NCI-H2081 (cell line): ENCODE measurements at regions not wholly inside any gene's neighbourhood (a gene's known extent, or its start where the extent isn't known, plus 50 kb on each side); places are given as distances from the start of the nearest gene placed in this dataset.
"Not testable (repeated sequence)": the region's sequence is repeated elsewhere in the genome, so short reads cannot be mapped to it uniquely, and the experiment has no call there.

Experiments used
- DNase-seq, 2 experiments: peaks; one replicate each; lab custom pipeline; 2025; lab: John Stamatoyannopoulos, UW

DNA sequence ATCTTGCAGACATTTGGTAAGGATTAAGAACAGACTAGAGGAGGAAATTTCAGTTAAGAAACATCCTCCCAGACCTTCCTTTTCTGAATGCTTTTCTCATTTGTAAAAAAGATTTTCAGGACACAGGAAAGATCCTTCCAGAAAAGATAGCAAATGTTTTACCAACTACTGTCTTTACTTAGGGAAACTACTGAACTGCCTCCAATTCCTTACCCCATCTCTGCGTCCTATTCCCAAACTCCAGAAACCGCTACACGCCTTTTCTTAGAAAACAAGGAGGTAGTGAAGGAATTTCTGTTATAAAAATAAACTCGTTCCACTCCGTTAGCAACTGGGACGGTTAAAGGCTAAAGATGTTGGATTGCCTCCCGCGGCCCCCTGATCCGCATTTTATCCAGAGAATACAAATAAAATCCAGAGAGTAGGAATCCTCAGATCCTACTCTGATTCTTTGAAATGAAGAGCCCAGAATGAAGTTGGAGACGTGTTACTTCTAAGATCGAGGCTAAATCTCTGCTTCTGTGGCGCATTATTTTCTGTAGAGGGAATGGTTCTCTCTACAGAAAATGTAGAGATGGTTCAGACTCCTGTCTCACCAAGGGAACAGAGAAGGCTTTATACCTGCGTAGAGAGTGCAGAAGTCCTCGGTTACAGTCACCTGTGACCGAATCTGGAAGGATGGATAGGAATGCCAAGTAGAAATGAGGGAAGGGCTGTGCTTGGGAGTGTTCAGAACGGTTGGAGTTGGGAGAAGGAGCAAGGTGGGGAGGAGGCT is 133.0 kb downstream of the GPX5 start:
- no peak for DNase-seq

DNA sequence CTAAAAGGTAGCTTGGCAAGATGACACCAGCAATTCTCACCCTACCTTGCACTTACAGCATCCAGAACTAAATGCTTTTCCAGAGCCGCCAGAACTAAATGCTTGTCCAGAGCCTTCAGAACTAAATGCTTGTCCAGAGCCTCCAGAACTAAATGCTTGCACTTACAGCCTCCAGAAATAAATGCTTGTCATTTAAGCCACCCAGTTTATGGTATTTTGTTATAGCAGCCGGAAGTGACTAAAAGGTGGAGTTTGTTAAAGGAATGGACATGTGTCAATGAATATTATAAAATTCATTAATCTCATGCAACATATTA is 133.5 kb downstream of the GPX5 start:
- no peak for DNase-seq

GRCh38 chr6:28661097-28661713 is 135.5 kb downstream of the GPX5 start:
- no peak for DNase-seq

DNA sequence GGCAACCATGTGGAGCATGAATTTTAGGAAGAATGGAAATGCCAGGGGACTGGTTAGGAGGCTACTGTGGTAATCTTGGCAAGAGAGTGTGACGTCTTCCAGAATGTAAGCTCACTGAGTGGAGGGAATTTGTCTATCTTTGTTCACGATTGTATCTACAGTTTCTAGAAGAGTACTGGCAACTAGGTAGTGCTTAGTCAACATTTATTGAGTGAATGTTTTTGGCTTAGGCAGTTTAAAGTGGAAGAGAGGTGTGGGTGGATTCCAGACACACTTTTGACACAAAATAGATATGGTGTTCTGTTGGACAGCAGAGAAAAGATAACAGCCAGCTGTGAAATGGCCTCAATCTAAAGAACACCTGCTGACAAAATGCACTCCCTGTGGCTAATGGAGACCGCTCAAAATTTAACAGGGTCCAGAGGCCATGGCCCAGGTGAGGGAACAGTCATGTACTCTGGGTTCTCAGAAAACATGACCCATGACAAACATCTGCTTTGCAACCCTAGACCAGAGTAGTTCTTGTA is 139.3 kb downstream of the GPX5 start:
- no peak for DNase-seq

GRCh38 chr6:28673417-28673786 is 147.7 kb downstream of the GPX5 start:
- DNase-seq: no peak

DNA sequence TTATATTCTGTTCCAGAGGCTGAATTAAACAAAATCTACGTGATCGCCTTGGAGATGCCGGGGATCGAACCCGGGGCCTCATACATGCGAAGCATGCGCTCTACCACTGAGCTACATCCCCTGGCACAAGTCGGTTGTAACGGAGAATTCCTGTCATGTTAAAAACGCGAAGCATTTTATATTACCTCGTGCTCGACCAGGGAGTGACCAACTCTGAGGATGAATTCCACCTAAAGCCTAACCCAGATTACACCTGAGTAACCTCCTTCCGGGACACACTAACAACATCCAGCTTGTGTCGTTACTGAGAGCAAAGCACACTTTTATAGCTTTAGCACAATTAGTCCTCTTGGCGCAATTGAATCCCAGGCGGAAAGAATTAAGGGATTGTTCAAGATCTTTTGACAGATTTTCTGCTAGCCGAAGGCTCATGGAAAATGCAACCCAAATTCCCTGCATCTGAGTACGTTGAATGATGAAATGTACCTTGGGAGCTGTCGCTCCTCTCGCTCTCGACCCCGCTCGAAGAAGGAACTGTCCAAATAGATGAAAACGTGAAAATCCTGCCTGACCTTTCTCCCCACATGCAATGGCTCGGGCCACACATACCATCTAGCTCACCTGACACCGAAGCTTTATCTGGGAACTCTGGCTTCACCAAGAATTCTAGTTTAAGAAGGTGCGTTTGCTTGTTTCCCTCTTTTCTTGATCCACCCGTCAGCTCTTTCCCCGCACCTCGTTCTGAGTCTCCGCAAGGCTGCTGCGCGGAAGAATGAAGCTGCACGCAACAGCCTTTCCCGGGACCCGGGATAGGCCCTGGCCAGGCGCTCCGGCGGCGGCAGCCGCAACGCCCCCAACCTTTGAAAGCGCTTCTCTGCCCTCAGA is 148.3 kb downstream of the GPX5 start:
- DNase-seq: peak; percentile 69 to 81

DNA sequence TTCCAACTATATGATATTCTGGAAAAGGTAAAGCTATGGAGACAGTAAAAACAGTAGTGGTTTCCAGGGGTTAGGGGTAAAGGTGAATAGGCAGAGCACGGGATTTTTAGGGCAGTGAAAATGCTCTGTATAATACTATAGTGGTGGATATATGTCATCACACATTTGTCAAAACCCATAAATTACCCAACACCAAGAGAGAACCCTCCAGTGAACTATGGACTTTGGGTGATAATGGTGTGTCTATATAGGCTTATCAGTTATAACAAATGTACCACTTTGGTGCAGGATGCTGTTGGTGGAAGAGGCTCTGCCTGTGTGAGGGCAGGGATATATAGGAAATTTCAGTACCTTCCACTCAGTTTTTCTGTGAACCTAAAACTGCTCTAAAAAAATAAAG is 149.9 kb downstream of the GPX5 start:
- DNase-seq: no peak

DNA sequence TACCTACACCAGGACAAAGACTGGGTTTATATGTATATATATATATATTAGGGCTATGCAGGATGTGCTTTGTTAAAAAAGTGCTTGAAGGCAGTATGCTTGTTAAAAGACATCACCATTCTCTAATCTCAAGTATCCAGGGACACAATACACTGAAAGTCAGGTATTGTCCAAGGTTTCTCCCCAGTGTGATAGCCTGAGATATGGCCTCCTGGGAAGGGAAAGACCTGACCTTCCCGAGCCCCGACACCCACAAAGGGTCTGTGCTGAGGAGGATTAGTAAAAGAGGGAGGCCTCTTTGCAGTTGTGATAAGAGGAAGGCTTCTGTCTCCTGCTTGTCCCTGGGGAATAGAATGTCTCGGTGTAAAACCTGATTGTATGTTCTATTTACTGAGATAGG is 156.9 kb downstream of the GPX5 start:
- no peak for DNase-seq

- DNase-seq: not testable (repeated sequence)
Measured at GRCh38 chr6:28682956-28683685, 157.4 kb downstream of the GPX5 start.

DNA sequence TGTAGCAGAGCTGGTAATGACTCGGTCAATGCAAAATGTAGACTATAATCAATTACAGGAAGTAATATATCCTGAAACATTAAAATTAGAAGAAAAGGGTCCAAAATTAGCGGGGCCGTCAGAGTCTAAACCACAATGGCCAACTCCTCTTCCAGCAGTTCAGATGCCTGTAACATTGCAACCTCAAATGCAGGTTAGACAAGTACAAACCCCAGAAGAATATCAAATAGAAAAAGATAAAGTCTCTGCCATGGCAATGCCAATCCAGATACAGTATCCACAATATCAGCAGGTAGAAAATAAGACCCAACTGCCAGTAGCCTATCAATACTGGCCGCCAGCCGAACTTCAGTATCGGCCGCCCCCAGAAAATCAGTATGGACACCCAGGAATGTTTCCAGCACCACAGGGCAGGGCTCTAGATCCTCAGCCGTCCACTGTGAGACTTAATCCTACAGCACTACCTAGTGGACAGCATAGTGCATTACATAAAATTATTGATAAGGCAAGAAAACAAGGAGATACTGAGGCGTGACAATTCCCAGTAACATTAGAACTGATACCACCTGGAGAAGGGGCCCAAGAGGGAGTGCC is 158.4 kb downstream of the GPX5 start:
- DNase-seq: peak; percentile 19 to 57

DNA sequence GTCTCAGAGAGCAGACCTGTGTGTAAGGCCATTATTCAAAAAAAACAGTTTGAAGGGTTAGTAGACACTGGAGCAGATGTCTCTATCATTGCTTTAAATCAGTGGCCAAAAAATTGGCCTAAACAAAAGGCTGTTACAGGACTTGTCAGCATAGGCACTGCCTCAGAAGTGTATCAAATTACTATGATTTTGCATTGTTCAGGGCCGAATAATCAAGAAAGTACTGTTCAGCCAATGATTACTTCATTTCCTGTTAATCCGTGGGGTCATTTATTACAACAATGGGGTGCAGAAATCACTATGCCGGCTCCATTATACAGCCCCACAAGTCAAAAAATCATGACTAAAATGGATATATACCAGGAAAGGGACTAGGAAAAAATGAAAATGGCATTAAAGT is 160.3 kb downstream of the GPX5 start:
- DNase-seq: peak in 1 of 2 experiments; percentile 26

DNA sequence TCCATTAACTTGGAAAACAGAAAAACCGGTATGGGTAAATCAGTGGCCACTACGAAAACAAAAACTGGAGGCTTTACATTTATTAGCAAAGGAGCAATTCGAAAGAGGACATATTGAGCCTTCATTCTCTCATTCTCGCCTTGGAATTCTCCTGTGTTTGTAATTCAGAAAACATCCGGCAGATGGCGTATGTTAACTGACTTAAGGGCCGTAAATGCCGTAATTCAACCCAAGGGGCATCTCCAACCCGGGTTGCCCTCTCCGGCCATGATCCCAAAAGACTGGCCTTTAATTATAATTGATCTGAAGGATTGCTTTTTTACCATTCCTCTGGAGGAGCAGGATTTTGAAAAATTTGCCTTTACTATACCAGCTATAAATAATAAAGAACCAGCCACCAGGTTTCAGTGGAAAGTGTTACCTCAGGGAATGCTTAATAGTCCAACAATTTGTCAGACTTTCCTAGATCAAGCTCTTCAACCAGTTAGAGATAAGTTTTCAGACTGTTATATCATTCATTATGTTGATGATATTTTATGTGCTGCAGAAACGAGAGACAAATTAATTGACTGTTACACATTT is 160.9 kb downstream of the GPX5 start:
- DNase-seq: peak; percentile 60 to 71

GRCh38 chr6:28687309-28687981 is 161.8 kb downstream of the GPX5 start:
- DNase-seq: not testable (repeated sequence)

- not testable (repeated sequence) for DNase-seq
Measured at GRCh38 chr6:28691991-28692390, 166.3 kb downstream of the GPX5 start.

DNA sequence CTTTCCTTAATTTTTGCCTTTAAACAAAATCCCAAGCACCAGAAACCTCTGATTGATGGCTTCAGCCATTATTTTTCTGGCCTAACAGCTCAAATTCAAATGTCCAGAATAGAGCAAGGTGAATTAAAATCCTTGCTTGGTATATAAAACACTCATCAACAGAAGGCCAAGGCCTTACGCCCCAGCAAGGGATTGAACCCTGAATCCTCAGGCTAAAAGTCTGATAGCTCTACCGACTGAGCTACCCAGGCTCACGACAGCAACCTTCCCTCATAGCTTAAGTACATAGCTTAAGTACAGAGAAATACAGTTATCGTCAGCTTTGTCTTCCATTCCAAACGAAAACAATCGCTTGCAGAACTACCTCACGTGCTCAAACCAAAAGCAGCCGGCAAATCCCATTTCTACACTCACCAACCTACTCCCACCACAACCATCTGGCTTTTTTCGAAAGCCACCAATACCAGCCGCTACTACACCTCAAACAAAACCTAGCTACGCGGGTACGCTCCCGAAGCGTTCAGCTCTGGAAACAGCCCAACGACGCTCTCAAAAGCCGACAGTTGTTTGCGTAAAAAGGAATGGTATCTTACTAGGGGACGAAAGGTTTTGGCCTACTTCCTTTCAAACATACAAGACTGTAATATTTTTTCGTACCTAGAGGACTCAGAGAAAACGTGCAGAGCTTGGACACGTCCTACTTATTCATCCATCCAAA is 167.5 kb downstream of the GPX5 start:
- DNase-seq: no peak

DNA sequence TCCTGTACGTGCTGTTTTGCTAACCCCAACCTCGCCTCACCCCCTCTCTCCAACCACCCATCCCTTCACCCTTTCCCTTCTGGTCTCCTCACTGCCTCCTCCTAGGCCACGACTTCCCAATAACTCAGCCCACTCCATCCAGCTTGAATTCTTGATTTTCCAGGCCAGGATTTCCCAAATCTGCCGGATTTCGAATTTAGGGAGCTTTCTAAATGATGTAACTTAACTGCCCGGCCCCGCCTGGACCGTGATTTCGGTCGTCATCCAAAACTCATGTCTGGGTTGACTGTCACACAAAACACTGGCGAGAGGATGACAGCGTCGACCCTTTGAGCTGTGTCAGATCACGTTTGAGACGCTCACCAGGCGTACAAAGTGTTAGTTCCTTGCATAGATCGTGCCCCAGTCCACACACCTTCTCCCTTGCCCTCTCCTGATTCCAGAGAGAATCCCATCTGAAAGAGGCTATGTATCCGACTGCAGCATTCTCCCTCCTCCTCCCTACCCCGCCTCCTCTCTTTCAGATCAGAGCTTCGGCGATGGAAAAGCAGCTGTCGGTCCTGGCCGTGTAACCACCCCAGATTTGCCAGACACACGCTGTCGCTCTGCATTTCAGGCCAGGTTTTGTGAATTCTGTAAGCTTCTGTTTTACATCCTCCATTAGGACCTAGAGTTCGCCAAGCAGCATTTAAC is 168.2 kb downstream of the GPX5 start:
- DNase-seq: no peak

DNA sequence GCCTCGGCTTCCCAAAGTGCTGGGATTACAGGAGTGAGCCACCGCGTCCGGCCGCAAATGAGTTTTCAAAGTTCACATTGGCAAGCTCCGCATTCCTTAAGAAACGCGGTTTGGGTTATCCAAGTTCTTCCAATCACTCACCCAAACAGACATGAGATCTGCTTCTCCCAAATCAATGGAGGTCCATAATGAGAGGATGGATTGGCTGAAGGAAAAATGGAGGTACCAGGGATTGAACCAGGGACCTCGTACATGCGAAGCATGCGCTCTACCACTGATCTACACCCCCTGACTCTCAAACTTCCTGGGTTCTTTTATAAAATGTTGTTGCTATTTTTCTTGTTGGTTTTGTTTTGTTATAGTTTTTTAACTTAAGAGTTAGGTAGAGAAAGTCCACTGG is 170.0 kb downstream of the GPX5 start:
- no peak for DNase-seq

- no peak for DNase-seq
Measured at GRCh38 chr6:28696167-28696566, 170.5 kb downstream of the GPX5 start.

GRCh38 chr6:28696682-28697081 is 171.0 kb downstream of the GPX5 start:
- DNase-seq: no peak
